Mesenchymal stem cell (in vitro differentiated cells and primary cell): ENCODE measurements at regions not wholly inside any gene's neighbourhood (a gene's known extent, or its start where the extent isn't known, plus 50 kb on each side); places are given as distances from the start of the nearest gene placed in this dataset.
A peak's percentile ranks its signal among the peaks of the same experiment; 100 is the strongest.
"Not testable (repeated sequence)": the region's sequence is repeated elsewhere in the genome, so short reads cannot be mapped to it uniquely, and the experiment has no call there.

Experiments used
- DNase-seq: peaks from one replicate; pipeline ENCODE4 v3.0.0-alpha.2; 2013
- H2AFZ ChIP-seq: one replicate; pipeline ENCODE4 v1.6.1; 2013; ENCODE audit warnings: low read depth, mild to moderate bottlenecking, control low read depth, inconsistent platforms, low read length, moderate library complexity
- H2AK5ac ChIP-seq: 2 replicates; pipeline ENCODE4 v1.6.1; 2013; ENCODE audit warnings: low read length, moderate library complexity, mild to moderate bottlenecking, inconsistent platforms; ENCODE audit not compliant: severe bottlenecking
- H2BK120ac ChIP-seq: one replicate; pipeline ENCODE4 v1.6.1; 2013; ENCODE audit warnings: low read depth, mild to moderate bottlenecking, inconsistent platforms, low read length, moderate library complexity
- H2BK12ac ChIP-seq, 2 experiments: one replicate each; pipeline ENCODE4 v1.6.1; 2013; ENCODE audit warnings: inconsistent platforms in 2 of 2, low read length in 2 of 2, mild to moderate bottlenecking in 2 of 2, moderate library complexity in 2 of 2, control low read depth in 1 of 2
- H2BK15ac ChIP-seq: one replicate; pipeline ENCODE4 v1.6.1; 2013; ENCODE audit warnings: mild to moderate bottlenecking, low read depth, inconsistent platforms; ENCODE audit not compliant: poor library complexity, severe bottlenecking
- H2BK5ac ChIP-seq: 2 replicates; pipeline ENCODE4 v1.6.1; 2013; ENCODE audit warnings: low read depth, mild to moderate bottlenecking, low read length, control low read depth, inconsistent platforms; ENCODE audit not compliant: poor library complexity, severe bottlenecking
- H3K14ac ChIP-seq, 2 experiments: one replicate each; pipeline ENCODE4 v1.6.1; 2013; ENCODE audit warnings: inconsistent platforms in 2 of 2, low read length in 2 of 2, control low read depth in 1 of 2, mild to moderate bottlenecking in 1 of 2, moderate library complexity in 1 of 2
- H3K18ac ChIP-seq, 2 experiments: one replicate each; pipeline ENCODE4 v1.6.1; 2013; ENCODE audit warnings: inconsistent platforms in 2 of 2, low read length in 2 of 2, control low read depth in 1 of 2, low read depth in 1 of 2, mild to moderate bottlenecking in 1 of 2
- H3K23ac ChIP-seq, 2 experiments: one replicate each; pipeline ENCODE4 v1.6.1; 2013; ENCODE audit warnings: inconsistent platforms in 2 of 2, low read length in 2 of 2, mild to moderate bottlenecking in 2 of 2, moderate library complexity in 2 of 2, control low read depth in 1 of 2
- H3K27ac ChIP-seq: 2 replicates; pipeline ENCODE4 v1.5.1; 2013; ENCODE audit warnings: mild to moderate bottlenecking, moderate library complexity, low read length, control low read depth, inconsistent platforms; ENCODE audit not compliant: poor library complexity, severe bottlenecking
- H3K27me3 ChIP-seq, 2 experiments: 2 replicates each; pipeline versions ENCODE4 v1.6.1 to v1.7.0; 2013; ENCODE audit warnings: low read length in 2 of 2, mild to moderate bottlenecking in 2 of 2, moderate library complexity in 2 of 2, control low read depth in 1 of 2, inconsistent platforms in 1 of 2; ENCODE audit not compliant: control insufficient read depth in 1 of 2, insufficient read depth in 1 of 2
- H3K36me3 ChIP-seq, 2 experiments: 2 replicates each; pipeline versions ENCODE4 v1.6.1 to v1.7.0; 2013; ENCODE audit warnings: low read length in 2 of 2, control low read depth in 1 of 2, inconsistent platforms in 1 of 2, low read depth in 1 of 2, mild to moderate bottlenecking in 1 of 2; ENCODE audit not compliant: insufficient read depth in 2 of 2, control insufficient read depth in 1 of 2
- H3K4ac ChIP-seq, 2 experiments: one replicate each; pipeline ENCODE4 v1.6.1; 2013; ENCODE audit warnings: inconsistent platforms in 2 of 2, low read length in 2 of 2, mild to moderate bottlenecking in 2 of 2, moderate library complexity in 2 of 2, control low read depth in 1 of 2, low read depth in 1 of 2
- H3K4me1 ChIP-seq: 2 replicates; pipeline ENCODE4 v1.6.1; 2013; ENCODE audit warnings: low read depth, low read length, control low read depth; ENCODE audit not compliant: control insufficient read depth, insufficient read depth
- H3K4me2 ChIP-seq: 2 replicates; pipeline ENCODE4 v1.6.1; 2013; ENCODE audit warnings: low read length, mild to moderate bottlenecking, inconsistent platforms; ENCODE audit not compliant: poor library complexity, severe bottlenecking
- H3K4me3 ChIP-seq, 2 experiments: 2 replicates each; pipeline versions ENCODE4 v1.5.1 to v1.7.0; 2013; ENCODE audit warnings: low read length in 2 of 2, mild to moderate bottlenecking in 2 of 2, control low read depth in 1 of 2, low read depth in 1 of 2; ENCODE audit not compliant: insufficient read depth in 1 of 2
- H3K79me1 ChIP-seq: replicated peaks from 2 replicates; pipeline ENCODE4 v1.6.1; 2013; ENCODE audit warnings: mild to moderate bottlenecking, control low read depth, low read length, inconsistent platforms; ENCODE audit not compliant: poor library complexity, severe bottlenecking
- H3K9ac ChIP-seq: 2 replicates; pipeline ENCODE4 v1.7.0; 2013; ENCODE audit warnings: mild to moderate bottlenecking, low read length, moderate library complexity
- H3K9me3 ChIP-seq: 2 replicates; pipeline ENCODE4 v1.7.0; 2013; ENCODE audit warnings: mild to moderate bottlenecking, low read length; ENCODE audit not compliant: control insufficient read depth
- H4K8ac ChIP-seq: one replicate; pipeline ENCODE4 v1.6.1; 2013; ENCODE audit warnings: inconsistent platforms, mild to moderate bottlenecking, low read length, moderate library complexity
- H4K91ac ChIP-seq: one replicate; pipeline ENCODE4 v1.6.1; 2013; ENCODE audit warnings: mild to moderate bottlenecking, low read length, inconsistent platforms
- WGBS: methylation state at CpG from one replicate; pipeline ENCODE4 v1.1.7; 2013; ENCODE audit warnings: mixed read lengths; 5-methylcytosine and 5-hydroxymethylcytosine counted together

GRCh38 chr6:115521747-115522146 lies 538.9 kb downstream of the FRK start:
- H3K18ac ChIP-seq, H3K27ac ChIP-seq, H4K91ac ChIP-seq, H2AFZ ChIP-seq, H2BK5ac ChIP-seq, H2AK5ac ChIP-seq, H2BK120ac ChIP-seq, H3K27me3 ChIP-seq, H3K4ac ChIP-seq, H3K9ac ChIP-seq, H2BK15ac ChIP-seq, DNase-seq, H3K4me1 ChIP-seq, H3K4me2 ChIP-seq, H2BK12ac ChIP-seq, H3K23ac ChIP-seq, H4K8ac ChIP-seq, H3K79me1 ChIP-seq, H3K4me3 ChIP-seq, H3K9me3 ChIP-seq, H3K36me3 ChIP-seq, H3K14ac ChIP-seq: not testable (repeated sequence)
- WGBS: 83% methylated on average over 3 of the region's 3 CpGs

GRCh38 chr6:115514656-115515055 lies 546.0 kb downstream of the FRK start:
- Histone ChIP-seq H4K8ac (no peak overlapping the region), H3K4me1 (no peaks in the 10 kb centered on the region), H2BK120ac (no peak overlapping the region), H3K4me3 (no peak overlapping the region), H3K18ac (no peak overlapping the region), H3K79me1 (no peaks in the 10 kb centered on the region), H2BK12ac (no peak overlapping the region), H3K27ac (no peak overlapping the region), H3K36me3 (no peaks in the 10 kb centered on the region), H3K9me3 (no peaks in the 10 kb centered on the region), H4K91ac (no peak overlapping the region), H3K4me2 (no peak overlapping the region), H3K9ac (no peak overlapping the region), H2AK5ac (no peak overlapping the region), H2BK15ac (no peak overlapping the region), H3K27me3 (no peaks in the 10 kb centered on the region), H3K4ac (no peak overlapping the region), H3K14ac (no peak overlapping the region), H2AFZ (no peak overlapping the region), H2BK5ac (no peak overlapping the region), H3K23ac (no peak overlapping the region)
- 53% methylated on average over 4 of the region's 4 CpGs for WGBS
- peak; percentile 63 for DNase-seq

- WGBS: no CpG with 5 or more reads among the region's 1 CpG
Observed at GRCh38 chr6:115512923-115513322, 547.8 kb downstream of the FRK start.

DNA sequence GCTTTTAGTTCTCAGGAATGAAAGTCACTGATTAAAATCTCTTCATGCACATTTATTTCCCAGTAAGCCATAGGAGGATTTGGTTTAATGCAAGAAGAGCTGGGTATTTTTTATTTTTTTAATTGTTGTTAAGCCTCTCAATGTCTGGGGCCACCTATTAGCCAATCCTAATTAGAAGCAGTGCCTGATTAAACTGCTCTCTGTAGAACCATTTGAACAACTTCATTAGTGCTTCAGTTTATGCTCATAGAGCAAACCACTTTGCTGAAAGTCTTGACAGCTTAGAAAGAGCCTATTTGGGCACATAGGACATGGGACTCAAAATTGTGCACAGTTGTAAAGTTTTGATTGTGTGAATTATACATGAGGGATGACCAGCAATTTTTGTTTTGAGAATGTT lies 548.9 kb downstream of the FRK start:
- no peak overlapping the region for H3K27ac ChIP-seq
- H3K36me3 ChIP-seq: no peaks in the 10 kb centered on the region
- no peaks in the 10 kb centered on the region for H3K79me1 ChIP-seq
- H4K91ac ChIP-seq: no peak overlapping the region
- H3K27me3 ChIP-seq: no peaks in the 10 kb centered on the region
- no peak overlapping the region for H3K4ac ChIP-seq
- no peak for DNase-seq
- no peaks in the 10 kb centered on the region for H3K4me1 ChIP-seq
- H3K14ac ChIP-seq: no peak overlapping the region
- H3K4me2 ChIP-seq: no peak overlapping the region
- H3K9me3 ChIP-seq: no peaks in the 10 kb centered on the region
- no peak overlapping the region for H2BK12ac ChIP-seq
- no peak overlapping the region for H2BK120ac ChIP-seq
- H3K23ac ChIP-seq: no peak overlapping the region
- no peak overlapping the region for H3K9ac ChIP-seq
- no peak overlapping the region for H3K18ac ChIP-seq
- no peak overlapping the region for H2AK5ac ChIP-seq
- no peak overlapping the region for H2BK5ac ChIP-seq
- no peak overlapping the region for H2AFZ ChIP-seq
- no peak overlapping the region for H4K8ac ChIP-seq
- H3K4me3 ChIP-seq: no peak overlapping the region
- no peak overlapping the region for H2BK15ac ChIP-seq

More at GRCh38 chr6:115512923-115513322, 547.8 kb downstream of the FRK start:
- H3K18ac ChIP-seq: no peak overlapping the region
- H3K14ac ChIP-seq: no peak overlapping the region
- no peak overlapping the region for H3K27ac ChIP-seq
- no peak overlapping the region for H4K8ac ChIP-seq
- H2BK120ac ChIP-seq: no peak overlapping the region
- no peak overlapping the region for H2AFZ ChIP-seq
- no peaks in the 10 kb centered on the region for H3K27me3 ChIP-seq
- H3K23ac ChIP-seq: no peak overlapping the region
- no peak overlapping the region for H3K4me2 ChIP-seq
- H3K79me1 ChIP-seq: no peaks in the 10 kb centered on the region
- H4K91ac ChIP-seq: no peak overlapping the region
- no peak overlapping the region for H2BK15ac ChIP-seq
- H2AK5ac ChIP-seq: no peak overlapping the region
- H3K36me3 ChIP-seq: no peaks in the 10 kb centered on the region
- H3K9ac ChIP-seq: no peak overlapping the region
- H3K4me1 ChIP-seq: no peaks in the 10 kb centered on the region
- no peaks in the 10 kb centered on the region for H3K9me3 ChIP-seq
- H3K4ac ChIP-seq: no peak overlapping the region
- DNase-seq: no peak
- H3K4me3 ChIP-seq: no peak overlapping the region
- no peak overlapping the region for H2BK5ac ChIP-seq
- H2BK12ac ChIP-seq: no peak overlapping the region
